HG03175 (cell line): ENCODE measurements at regions not wholly inside any gene's neighbourhood (a gene's known extent, or its start where the extent isn't known, plus 50 kb on each side); places are given as distances from the start of the nearest gene placed in this dataset.

Experiments
- ATAC-seq: cut with Tn5 transposase; IDR thresholded peaks from one replicate; pipeline ENCODE4 v1.9.1; 2021; ENCODE audit warnings: mild to moderate bottlenecking, moderate library complexity; ENCODE audit not compliant: unreplicated experiment

DNA sequence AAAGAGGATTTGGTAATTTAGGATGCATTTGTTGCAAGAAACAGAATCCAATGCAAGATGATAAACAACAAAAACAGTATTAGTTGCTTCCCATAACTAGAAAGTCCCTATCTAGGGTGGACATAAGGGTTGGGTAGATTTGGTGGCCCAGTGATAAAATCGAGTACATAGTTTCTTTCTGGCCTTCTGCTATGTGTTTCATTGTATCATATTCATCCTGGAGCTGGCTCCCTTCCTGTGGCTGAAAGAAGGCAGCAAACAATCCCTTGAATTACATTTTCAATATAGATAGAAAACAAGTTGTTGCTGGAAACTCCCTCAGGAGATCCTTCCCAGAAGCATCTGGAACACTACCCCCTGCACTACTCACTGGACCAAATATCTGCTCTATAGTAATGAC is 135.1 kb downstream of the ID4 start:
- ATAC-seq: no peak

DNA sequence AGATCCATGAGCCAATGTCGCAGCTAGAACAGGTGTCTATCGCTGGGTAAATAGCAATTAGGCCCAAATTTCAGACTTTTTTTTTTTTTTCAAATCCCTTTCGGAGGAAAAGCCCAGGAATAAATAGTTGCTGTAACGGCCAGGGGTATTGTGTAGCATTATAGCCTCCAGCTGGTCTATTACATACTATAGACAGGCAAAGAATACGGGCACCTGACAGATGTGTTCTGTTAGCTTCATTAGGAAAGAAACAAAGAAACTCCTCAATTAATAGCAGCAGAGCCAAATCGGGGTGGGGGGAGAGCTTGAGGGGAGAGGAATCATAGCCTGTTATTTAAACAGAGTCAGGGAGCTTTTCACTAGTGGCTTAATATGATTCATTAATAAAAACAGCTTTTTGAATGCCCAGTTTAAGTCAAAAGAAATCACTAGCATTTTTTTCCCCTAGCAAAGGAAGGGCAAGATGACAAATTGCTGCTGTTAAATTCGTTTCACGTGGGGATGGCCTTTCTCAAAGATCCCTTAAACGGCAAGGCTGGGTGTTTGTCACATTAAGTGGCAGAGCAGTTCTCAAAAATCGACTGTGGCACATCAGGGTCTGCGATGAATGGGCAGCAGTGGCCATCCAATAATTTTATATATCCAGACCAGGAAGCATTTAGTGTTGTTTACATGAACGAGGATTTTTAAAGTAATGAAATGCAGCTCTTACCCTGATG is 139.4 kb downstream of the ID4 start:
- no peak for ATAC-seq

GRCh38 chr6:19979059-19979458 is 141.9 kb downstream of the ID4 start:
- no peak for ATAC-seq

DNA sequence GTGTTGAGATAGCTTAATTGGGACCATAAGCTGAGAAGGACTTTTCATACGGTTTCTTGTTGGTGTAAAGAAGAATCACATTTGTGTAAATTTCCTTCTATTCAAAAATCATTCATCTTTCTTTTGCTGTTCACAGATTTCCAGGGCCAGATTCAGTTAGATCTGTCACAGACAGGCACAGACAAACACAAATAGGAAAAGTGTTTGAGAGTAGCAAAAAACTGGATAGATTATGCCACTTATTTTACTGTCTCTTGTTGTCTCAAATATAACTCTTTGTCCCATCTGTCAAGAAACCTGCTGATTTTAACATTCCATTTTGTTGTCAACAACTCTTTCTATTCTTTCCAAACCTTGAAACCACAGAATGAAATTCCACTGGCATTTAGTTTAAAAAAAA is 142.8 kb downstream of the ID4 start:
- no peak for ATAC-seq

- ATAC-seq: no peak
Observed at GRCh38 chr6:19983374-19983773, 146.2 kb downstream of the ID4 start.

GRCh38 chr6:19986691-19987438 is 149.7 kb downstream of the ID4 start:
- no peak for ATAC-seq

DNA sequence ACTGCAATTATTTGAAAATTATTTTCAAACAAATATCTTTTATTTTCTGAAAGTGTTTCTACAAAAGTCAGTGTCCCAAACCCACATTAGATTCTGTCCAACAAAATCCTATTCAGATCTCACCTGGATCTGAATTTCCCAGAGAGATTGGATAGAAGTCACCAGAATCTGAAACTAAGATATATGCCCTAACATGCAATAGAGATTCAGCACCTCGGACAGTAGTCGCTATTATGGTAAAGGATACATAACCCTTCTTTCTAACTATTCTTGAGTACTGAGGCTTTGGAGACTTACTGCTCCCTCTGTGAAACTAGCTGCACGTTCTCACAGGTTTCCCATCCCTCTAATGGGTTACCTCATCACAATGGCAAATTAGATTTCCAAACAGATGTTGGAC is 151.4 kb downstream of the ID4 start:
- no peak for ATAC-seq

- no peak for ATAC-seq
Observed at GRCh38 chr6:19991176-19991575, 154.0 kb downstream of the ID4 start.

DNA sequence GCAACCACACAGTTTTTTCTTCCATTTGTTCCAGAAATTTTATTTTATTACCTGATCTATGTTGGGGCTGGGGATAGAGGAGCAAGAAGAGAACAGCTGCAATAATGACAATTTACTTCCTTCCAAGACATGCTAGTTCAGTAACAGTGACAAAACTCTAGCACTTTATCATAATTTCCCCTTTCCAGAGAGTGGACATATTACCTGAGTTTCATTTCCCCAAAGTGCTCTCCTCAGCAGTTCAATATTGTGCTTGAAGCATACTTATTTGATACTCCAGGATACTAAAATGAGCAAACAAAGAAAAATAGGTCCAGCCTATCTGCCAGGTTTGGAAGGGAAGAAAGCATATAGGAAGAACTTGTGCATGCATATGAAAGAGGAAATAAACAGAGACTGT is 157.7 kb downstream of the ID4 start:
- ATAC-seq: no peak

GRCh38 chr6:19995575-19996257 is 158.5 kb downstream of the ID4 start:
- ATAC-seq: no peak

DNA sequence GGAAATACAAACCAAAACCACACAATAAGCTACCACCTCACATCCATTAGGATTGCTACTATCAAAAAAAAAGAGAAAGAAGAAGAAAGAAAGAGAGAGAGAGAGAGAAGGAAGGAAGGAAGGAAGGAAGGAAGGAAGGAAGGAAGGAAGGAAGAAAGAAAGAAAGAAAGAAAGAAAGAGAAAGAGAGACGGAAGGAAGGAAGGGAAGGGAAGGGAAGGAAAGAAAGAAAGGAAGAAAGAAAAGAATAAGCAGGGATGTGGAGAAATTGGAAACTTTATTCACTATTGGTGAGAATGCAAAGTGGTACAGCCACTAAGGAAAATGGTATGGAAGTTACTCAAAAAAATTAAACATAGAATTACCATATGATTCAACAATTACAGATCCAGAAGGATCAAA is 159.9 kb downstream of the ID4 start:
- ATAC-seq: no peak

GRCh38 chr6:19998541-19998940 is 161.4 kb downstream of the ID4 start:
- no peak for ATAC-seq

DNA sequence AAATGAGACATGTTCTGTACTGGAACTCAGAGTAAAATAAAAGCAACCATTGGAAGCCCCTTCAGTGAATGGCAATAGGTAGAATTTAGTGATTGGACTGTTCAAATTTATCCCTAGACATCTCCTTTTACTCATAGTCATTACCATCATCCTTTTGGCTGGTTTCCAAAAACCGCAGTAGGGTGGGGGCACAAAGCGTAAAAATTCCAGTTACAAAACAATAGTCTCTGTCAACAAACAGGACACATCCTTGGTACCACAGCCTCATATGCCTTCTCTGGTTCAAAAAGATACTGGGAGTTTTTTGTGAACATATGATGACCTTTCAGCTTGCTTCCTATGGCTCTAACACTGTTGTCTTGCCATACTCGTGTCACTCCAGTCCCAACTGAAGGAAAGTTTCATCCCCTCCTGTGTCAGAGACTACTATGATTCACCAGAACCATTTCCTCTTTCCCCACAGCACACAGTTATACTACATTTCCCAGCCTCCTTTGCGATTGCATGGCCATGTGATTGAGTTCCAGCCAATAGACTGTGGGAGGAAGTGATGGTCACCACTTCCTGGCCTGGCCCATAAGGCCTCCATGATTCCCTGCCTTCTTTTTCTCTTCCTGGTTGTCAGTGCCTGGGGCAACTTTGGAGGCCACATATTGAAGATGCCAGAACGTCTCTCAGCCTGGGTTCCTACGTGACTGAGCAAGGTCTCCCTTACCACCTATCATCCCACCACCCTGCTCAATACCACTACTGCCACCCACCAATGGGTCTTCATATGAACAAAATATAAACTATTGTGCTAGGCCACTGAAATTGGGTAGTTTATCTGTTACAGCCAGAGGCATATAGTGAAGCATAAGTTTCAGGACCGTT is 162.4 kb downstream of the ID4 start:
- peak; percentile 90 for ATAC-seq

DNA sequence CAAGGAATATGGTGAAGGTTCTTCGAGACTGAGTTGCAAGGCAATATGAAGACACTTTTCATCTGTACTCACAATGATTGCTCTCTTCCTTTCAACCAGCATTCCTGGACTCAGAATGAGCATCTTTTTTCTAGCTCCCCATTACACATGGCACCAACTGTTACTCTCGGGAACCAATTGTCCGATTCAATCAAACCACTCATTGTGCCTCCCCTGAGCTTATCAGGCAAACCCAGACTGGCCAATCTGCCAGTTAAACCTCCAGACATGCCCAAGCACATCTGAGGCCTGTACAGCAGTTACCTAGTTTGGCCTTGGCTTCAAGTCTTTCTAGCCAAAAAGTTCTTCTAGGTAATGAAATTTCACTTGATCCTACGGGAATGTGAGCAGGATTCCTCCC is 164.1 kb downstream of the ID4 start:
- no peak for ATAC-seq

GRCh38 chr6:20006037-20006436 is 168.9 kb downstream of the ID4 start:
- no peak for ATAC-seq

GRCh38 chr6:20008131-20008530 is 171.0 kb downstream of the ID4 start:
- ATAC-seq: no peak

- ATAC-seq: no peak
Observed at GRCh38 chr6:20013066-20013861, 176.1 kb downstream of the ID4 start.

- ATAC-seq: no peak
Observed at GRCh38 chr6:20014508-20014907, 177.3 kb downstream of the ID4 start.

- no peak for ATAC-seq
Observed at GRCh38 chr6:20020526-20020925, 183.4 kb downstream of the ID4 start.

GRCh38 chr6:20021795-20022194 is 184.6 kb downstream of the ID4 start:
- ATAC-seq: no peak
